ENCODE measurements at regions not wholly inside any gene's neighbourhood (a gene's known extent, or its start where the extent isn't known, plus 50 kb on each side); places are given as distances from the start of the nearest gene placed in this dataset.

DNA sequence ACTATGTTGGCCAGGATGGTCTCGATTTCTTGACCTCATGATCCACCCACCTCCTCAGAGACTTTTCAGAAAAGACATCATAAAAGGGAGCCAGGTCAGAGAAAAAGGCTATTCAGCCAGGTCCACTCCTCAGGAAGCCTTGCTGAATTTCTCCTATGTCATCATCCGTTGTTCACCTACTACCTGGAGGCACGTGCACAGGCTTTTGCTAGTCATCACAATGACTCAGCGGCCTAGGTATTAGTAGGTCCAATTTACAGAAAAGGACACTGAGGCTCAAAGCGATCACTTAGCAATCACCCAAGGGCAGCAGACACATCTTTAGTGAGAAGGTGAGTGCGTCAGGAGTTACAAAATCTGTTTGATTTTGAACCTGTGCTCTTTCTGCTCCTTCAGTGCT lies 72.3 kb upstream of the RAD23B start:
- TF ChIP-seq EZH2phosphoT487 (IDR thresholded peaks at IDR 0.05; ENCODE audit: insufficient read depth, low read depth), result no peak
- no peak for TF ChIP-seq EZH2 (IDR thresholded peaks at IDR 0.05; ENCODE audit: insufficient read depth, poor library complexity, severe bottlenecking)

Measured in GM23248 (cell line).